ENCODE measurements at regions not wholly inside any gene's neighbourhood (a gene's known extent, or its start where the extent isn't known, plus 50 kb on each side); places are given as distances from the start of the nearest gene placed in this dataset.

DNA sequence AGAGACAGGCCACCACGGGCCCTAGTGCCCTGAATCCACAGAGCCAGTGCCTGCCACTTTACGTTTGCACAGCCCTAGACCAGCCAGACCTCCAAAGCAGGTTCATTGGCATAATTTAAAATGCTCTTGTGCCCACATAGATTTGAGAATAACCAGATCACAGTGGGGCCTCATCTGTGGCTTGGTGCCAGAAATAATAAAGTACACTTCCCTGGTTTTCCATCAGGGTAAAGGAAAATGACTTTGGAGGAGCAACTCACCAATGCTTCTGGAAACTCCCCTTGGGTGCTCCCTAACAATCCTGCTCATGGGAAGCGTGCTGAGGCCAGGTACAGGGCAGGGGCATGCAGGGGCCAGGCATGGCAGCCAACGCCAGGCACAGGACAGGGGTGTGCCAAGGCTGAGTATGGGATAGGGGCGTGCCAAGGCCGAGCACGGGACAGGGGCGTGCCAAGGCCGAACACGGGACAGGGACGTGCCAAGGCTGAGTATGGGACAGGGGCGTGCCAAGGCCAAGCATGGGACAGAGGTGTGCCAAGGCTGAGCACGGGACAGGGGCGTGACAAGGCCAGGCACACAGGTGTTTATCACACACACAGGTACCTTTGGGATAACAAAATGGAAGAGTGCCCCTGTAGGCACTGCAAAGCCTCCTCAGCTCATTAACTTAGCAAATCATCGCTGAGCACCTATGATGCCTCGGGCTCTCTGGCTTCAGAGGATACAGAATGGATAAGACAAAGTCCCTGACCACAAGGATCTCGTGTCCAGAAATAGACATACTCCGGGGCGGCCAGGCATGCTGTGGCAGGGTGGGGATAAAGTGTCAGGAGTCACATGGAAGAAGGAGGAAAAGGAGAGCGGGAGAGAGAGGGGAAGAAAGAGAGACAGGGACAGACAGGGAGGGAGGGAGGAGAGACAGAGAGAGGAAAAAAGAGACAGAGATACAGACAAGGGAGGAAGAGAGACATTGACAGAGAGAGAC is 334.7 kb downstream of the EIPR1 start:
- TF ChIP-seq EZH2 (IDR thresholded peaks at IDR 0.05; ENCODE audit: borderline replicate concordance, low read length), result no peak
- TF ChIP-seq, protein P1, sequence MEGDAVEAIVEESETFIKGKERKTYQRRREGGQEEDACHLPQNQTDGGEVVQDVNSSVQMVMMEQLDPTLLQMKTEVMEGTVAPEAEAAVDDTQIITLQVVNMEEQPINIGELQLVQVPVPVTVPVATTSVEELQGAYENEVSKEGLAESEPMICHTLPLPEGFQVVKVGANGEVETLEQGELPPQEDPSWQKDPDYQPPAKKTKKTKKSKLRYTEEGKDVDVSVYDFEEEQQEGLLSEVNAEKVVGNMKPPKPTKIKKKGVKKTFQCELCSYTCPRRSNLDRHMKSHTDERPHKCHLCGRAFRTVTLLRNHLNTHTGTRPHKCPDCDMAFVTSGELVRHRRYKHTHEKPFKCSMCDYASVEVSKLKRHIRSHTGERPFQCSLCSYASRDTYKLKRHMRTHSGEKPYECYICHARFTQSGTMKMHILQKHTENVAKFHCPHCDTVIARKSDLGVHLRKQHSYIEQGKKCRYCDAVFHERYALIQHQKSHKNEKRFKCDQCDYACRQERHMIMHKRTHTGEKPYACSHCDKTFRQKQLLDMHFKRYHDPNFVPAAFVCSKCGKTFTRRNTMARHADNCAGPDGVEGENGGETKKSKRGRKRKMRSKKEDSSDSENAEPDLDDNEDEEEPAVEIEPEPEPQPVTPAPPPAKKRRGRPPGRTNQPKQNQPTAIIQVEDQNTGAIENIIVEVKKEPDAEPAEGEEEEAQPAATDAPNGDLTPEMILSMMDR (IDR thresholded peaks at IDR 0.05; ENCODE audit: low read length), result no peak
- no peak overlapping the region for H2AFZ ChIP-seq (ENCODE audit: low read length)
- H3K79me2 ChIP-seq (ENCODE audit: insufficient read depth, low read length), result no peaks in the 10 kb centered on the region
- no peaks in the 10 kb centered on the region for H4K20me1 ChIP-seq (ENCODE audit: insufficient read depth, low read length)
- H3K27ac ChIP-seq (ENCODE audit: low read depth, low read length, poor library complexity, severe bottlenecking), result no peak overlapping the region
- no peaks in the 10 kb centered on the region for H3K9me2 ChIP-seq (ENCODE audit: low read depth, low read length)
- no peaks in the 10 kb centered on the region for H3K27me3 ChIP-seq (ENCODE audit: insufficient read depth, low read length)
- H3F3A ChIP-seq (ENCODE audit: insufficient read depth, low read length), result no peaks in the 10 kb centered on the region
- no peak overlapping the region for H3K4me2 ChIP-seq (ENCODE audit: low read length)
- H3K9me3 ChIP-seq (ENCODE audit: low read length), result no peaks in the 10 kb centered on the region
- H3K4me1 ChIP-seq (ENCODE audit: insufficient read depth, low read length, severe bottlenecking), result no peaks in the 10 kb centered on the region
- H3K4me3 ChIP-seq (ENCODE audit: low read depth, low read length, poor library complexity, severe bottlenecking), result no peak overlapping the region
- no peak overlapping the region for H3K9ac ChIP-seq (ENCODE audit: low read length)
- H3K36me3 ChIP-seq (ENCODE audit: insufficient read depth, low read length), result no peaks in the 10 kb centered on the region

DNA sequence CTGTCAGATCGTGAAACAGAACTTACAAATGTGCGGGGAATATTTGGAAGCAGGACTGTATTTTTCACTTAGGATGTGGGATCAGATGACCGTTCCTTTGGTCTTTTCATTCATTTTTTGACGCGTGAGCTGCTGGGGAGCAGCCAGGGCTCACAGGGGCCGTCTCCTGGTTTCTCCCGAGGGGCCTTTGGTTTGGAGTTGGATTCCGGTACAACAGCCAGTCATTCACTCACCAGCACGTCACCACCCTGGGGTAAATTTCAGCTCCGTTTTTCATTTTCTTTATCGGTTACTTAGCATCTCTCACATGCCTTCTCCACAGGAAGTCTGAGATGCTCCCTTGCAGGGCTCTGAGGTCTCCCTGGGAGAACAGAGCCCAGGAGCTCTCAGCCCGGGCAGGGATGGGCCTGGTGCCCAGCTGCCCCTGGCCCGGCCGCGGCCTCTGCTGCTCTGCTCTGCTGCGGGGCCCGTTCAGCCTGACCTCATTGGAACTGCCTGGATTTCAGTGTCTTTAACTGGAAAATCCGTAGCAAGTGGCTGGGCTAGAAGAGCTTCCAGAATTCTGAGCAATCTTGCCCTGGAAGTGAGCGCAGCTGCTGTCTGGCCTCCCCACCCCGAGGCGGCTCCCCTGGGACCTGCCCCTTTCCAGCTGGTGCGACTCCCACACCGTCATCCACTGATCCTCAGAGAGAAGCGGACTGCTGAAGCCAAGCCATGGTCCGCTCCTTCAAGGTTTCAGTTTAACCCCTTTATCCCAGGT is 335.6 kb downstream of the EIPR1 start:
- no peak overlapping the region for H2AFZ ChIP-seq (ENCODE audit: low read length)
- H3K4me2 ChIP-seq (ENCODE audit: low read length), result no peak overlapping the region
- H4K20me1 ChIP-seq (ENCODE audit: insufficient read depth, low read length), result no peaks in the 10 kb centered on the region
- H3K27ac ChIP-seq (ENCODE audit: low read depth, low read length, poor library complexity, severe bottlenecking), result no peak overlapping the region
- TF ChIP-seq, protein P1 (IDR thresholded peaks at IDR 0.05; ENCODE audit: low read length), result no peak
- TF ChIP-seq EZH2 (IDR thresholded peaks at IDR 0.05; ENCODE audit: borderline replicate concordance, low read length), result no peak
- H3K79me2 ChIP-seq (ENCODE audit: insufficient read depth, low read length), result no peaks in the 10 kb centered on the region
- no peaks in the 10 kb centered on the region for H3K27me3 ChIP-seq (ENCODE audit: insufficient read depth, low read length)
- H3F3A ChIP-seq (ENCODE audit: insufficient read depth, low read length), result no peaks in the 10 kb centered on the region
- no peaks in the 10 kb centered on the region for H3K9me3 ChIP-seq (ENCODE audit: low read length)
- H3K4me1 ChIP-seq (ENCODE audit: insufficient read depth, low read length, severe bottlenecking), result no peaks in the 10 kb centered on the region
- no peak overlapping the region for H3K4me3 ChIP-seq (ENCODE audit: low read depth, low read length, poor library complexity, severe bottlenecking)
- no peak overlapping the region for H3K9ac ChIP-seq (ENCODE audit: low read length)
- H3K9me2 ChIP-seq (ENCODE audit: low read depth, low read length), result no peaks in the 10 kb centered on the region
- no peaks in the 10 kb centered on the region for H3K36me3 ChIP-seq (ENCODE audit: insufficient read depth, low read length)

DNA sequence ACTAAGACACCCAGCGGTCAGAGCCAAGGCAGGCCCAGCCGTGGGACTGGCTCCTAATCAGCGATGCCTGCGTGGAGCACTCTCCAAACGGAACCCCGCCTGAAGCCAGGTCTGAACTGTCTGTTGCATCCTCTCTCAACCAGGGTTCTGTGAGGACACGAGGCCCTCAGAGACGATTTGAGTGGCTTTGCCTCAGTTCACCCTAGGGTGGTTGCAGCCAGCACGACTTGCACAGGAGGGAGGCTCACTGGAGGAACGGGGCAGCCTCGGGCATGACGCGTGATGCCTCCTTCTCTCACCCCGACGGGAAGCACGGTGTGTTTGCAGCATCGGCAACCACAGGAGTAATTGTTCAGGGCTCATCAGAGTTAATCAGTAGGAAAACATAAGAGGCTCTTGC is 336.4 kb downstream of the EIPR1 start:
- Histone ChIP-seq H3K79me2 (ENCODE audit: insufficient read depth, low read length) (no peaks in the 10 kb centered on the region), H3K4me2 (ENCODE audit: low read length) (no peak overlapping the region), H3K27me3 (ENCODE audit: insufficient read depth, low read length) (no peaks in the 10 kb centered on the region), H3K4me1 (ENCODE audit: insufficient read depth, low read length, severe bottlenecking) (no peaks in the 10 kb centered on the region), H3K9ac (ENCODE audit: low read length) (no peak overlapping the region), H3F3A (ENCODE audit: insufficient read depth, low read length) (no peaks in the 10 kb centered on the region), H3K9me3 (ENCODE audit: low read length) (no peaks in the 10 kb centered on the region), H3K4me3 (ENCODE audit: low read depth, low read length, poor library complexity, severe bottlenecking) (no peak overlapping the region), H3K36me3 (ENCODE audit: insufficient read depth, low read length) (no peaks in the 10 kb centered on the region), H4K20me1 (ENCODE audit: insufficient read depth, low read length) (no peaks in the 10 kb centered on the region), H3K9me2 (ENCODE audit: low read depth, low read length) (no peaks in the 10 kb centered on the region), H2AFZ (ENCODE audit: low read length) (no peak overlapping the region), H3K27ac (ENCODE audit: low read depth, low read length, poor library complexity, severe bottlenecking) (no peak overlapping the region)
- TF ChIP-seq, protein P1 (IDR thresholded peaks at IDR 0.05; ENCODE audit: low read length), result no peak
- TF ChIP-seq EZH2 (IDR thresholded peaks at IDR 0.05; ENCODE audit: borderline replicate concordance, low read length), result no peak
